ENCODE measurements at regions not wholly inside any gene's neighbourhood (a gene's known extent, or its start where the extent isn't known, plus 50 kb on each side); places are given as distances from the start of the nearest gene placed in this dataset.

- Histone ChIP-seq H3K4ac (ENCODE audit: low read depth, low read length) (no peak overlapping the region), H2BK12ac (ENCODE audit: low read length) (no peak overlapping the region), H3K79me1 (ENCODE audit: low read length) (no peaks in the 10 kb centered on the region), H3K23ac (ENCODE audit: low read length) (no peak overlapping the region), H3K27me3 (ENCODE audit: insufficient read depth, low read length) (no peaks in the 10 kb centered on the region), H2BK120ac (ENCODE audit: insufficient read depth, low read length, poor library complexity) (no peak overlapping the region), H3K4me1 (ENCODE audit: control insufficient read depth in 1 of 2, insufficient read depth in 2 of 2, low read length in 2 of 2) (no peaks in the 10 kb centered on the region), H3K27ac (ENCODE audit: low read depth, low read length) (no peak overlapping the region), H2AFZ (ENCODE audit: insufficient read depth, low read length, poor library complexity) (no peak overlapping the region), H3K9me3 (ENCODE audit: insufficient read depth, low read depth, low read length) (no peaks in the 10 kb centered on the region), H3K79me2 (ENCODE audit: control insufficient read depth, insufficient read depth, low read length, poor library complexity) (no peaks in the 10 kb centered on the region), H2BK5ac (ENCODE audit: low read depth, low read length, poor library complexity) (no peak overlapping the region), H2AK5ac (ENCODE audit: low read length) (no peak overlapping the region), H3K18ac (ENCODE audit: low read length) (no peak overlapping the region), H4K8ac (ENCODE audit: low read depth, low read length) (no peak overlapping the region), H3K36me3 (ENCODE audit: control insufficient read depth in 1 of 2, insufficient read depth in 2 of 2, low read length in 2 of 2) (no peaks in the 10 kb centered on the region), H3K9ac (ENCODE audit: low read length) (no peak overlapping the region), H4K12ac (ENCODE audit: low read depth, low read length) (no peak overlapping the region), H4K91ac (ENCODE audit: low read depth, low read length) (no peak overlapping the region), H3K4me2 (ENCODE audit: low read length) (no peak overlapping the region), H3K14ac (ENCODE audit: low read length) (no peak overlapping the region), H3K4me3 (ENCODE audit: low read depth, low read length) (no peak overlapping the region)
- WGBS (ENCODE audit: extremely low coverage, insufficient coverage, insufficient read length) = no CpG with 5 or more reads among the region's 3 CpGs
- DNase-seq = no peak
Observed at GRCh38 chr5:18972177-18972576, 1015.8 kb downstream of the CDH18 start.

- H3K79me1 ChIP-seq (ENCODE audit: low read length) = no peaks in the 10 kb centered on the region
- no peak overlapping the region for H4K12ac ChIP-seq (ENCODE audit: low read depth, low read length)
- H3K4me3 ChIP-seq (ENCODE audit: low read depth, low read length) = no peak overlapping the region
- WGBS (ENCODE audit: extremely low coverage, insufficient coverage, insufficient read length) = no CpG with 5 or more reads among the region's 5 CpGs
- H3K4ac ChIP-seq (ENCODE audit: low read depth, low read length) = no peak overlapping the region
- no peak overlapping the region for H2BK120ac ChIP-seq (ENCODE audit: insufficient read depth, low read length, poor library complexity)
- H4K8ac ChIP-seq (ENCODE audit: low read depth, low read length) = no peak overlapping the region
- no peak overlapping the region for H3K14ac ChIP-seq (ENCODE audit: low read length)
- H3K9me3 ChIP-seq (ENCODE audit: insufficient read depth, low read depth, low read length) = no peaks in the 10 kb centered on the region
- H3K27ac ChIP-seq (ENCODE audit: low read depth, low read length) = no peak overlapping the region
- DNase-seq = no peak
- H3K9ac ChIP-seq (ENCODE audit: low read length) = no peak overlapping the region
- no peak overlapping the region for H2AK5ac ChIP-seq (ENCODE audit: low read length)
- H3K36me3 ChIP-seq (ENCODE audit: control insufficient read depth in 1 of 2, insufficient read depth in 2 of 2, low read length in 2 of 2) = no peaks in the 10 kb centered on the region
- H3K23ac ChIP-seq (ENCODE audit: low read length) = no peak overlapping the region
- no peak overlapping the region for H2AFZ ChIP-seq (ENCODE audit: insufficient read depth, low read length, poor library complexity)
- H2BK12ac ChIP-seq (ENCODE audit: low read length) = no peak overlapping the region
- H3K4me2 ChIP-seq (ENCODE audit: low read length) = no peak overlapping the region
- H3K79me2 ChIP-seq (ENCODE audit: control insufficient read depth, insufficient read depth, low read length, poor library complexity) = no peaks in the 10 kb centered on the region
- no peak overlapping the region for H2BK5ac ChIP-seq (ENCODE audit: low read depth, low read length, poor library complexity)
- no peak overlapping the region for H3K18ac ChIP-seq (ENCODE audit: low read length)
- no peaks in the 10 kb centered on the region for H3K4me1 ChIP-seq (ENCODE audit: control insufficient read depth in 1 of 2, insufficient read depth in 2 of 2, low read length in 2 of 2)
- H3K27me3 ChIP-seq (ENCODE audit: insufficient read depth, low read length) = no peaks in the 10 kb centered on the region
- no peak overlapping the region for H4K91ac ChIP-seq (ENCODE audit: low read depth, low read length)
Observed at GRCh38 chr5:18975624-18976023, 1012.4 kb downstream of the CDH18 start.

GRCh38 chr5:18977880-18978279 is 1010.1 kb downstream of the CDH18 start:
- no peaks in the 10 kb centered on the region for H3K79me1 ChIP-seq (ENCODE audit: low read length)
- no peak overlapping the region for H3K27ac ChIP-seq (ENCODE audit: low read depth, low read length)
- no peak overlapping the region for H4K12ac ChIP-seq (ENCODE audit: low read depth, low read length)
- H4K8ac ChIP-seq (ENCODE audit: low read depth, low read length) = no peak overlapping the region
- H3K9me3 ChIP-seq (ENCODE audit: insufficient read depth, low read depth, low read length) = no peaks in the 10 kb centered on the region
- H3K36me3 ChIP-seq (ENCODE audit: control insufficient read depth in 1 of 2, insufficient read depth in 2 of 2, low read length in 2 of 2) = no peaks in the 10 kb centered on the region
- no peaks in the 10 kb centered on the region for H3K27me3 ChIP-seq (ENCODE audit: insufficient read depth, low read length)
- DNase-seq = no peak
- no peak overlapping the region for H2BK120ac ChIP-seq (ENCODE audit: insufficient read depth, low read length, poor library complexity)
- no peak overlapping the region for H3K4me3 ChIP-seq (ENCODE audit: low read depth, low read length)
- no peak overlapping the region for H3K14ac ChIP-seq (ENCODE audit: low read length)
- H2AFZ ChIP-seq (ENCODE audit: insufficient read depth, low read length, poor library complexity) = no peak overlapping the region
- no peak overlapping the region for H2BK12ac ChIP-seq (ENCODE audit: low read length)
- no peak overlapping the region for H3K4me2 ChIP-seq (ENCODE audit: low read length)
- H3K9ac ChIP-seq (ENCODE audit: low read length) = no peak overlapping the region
- H3K4me1 ChIP-seq (ENCODE audit: control insufficient read depth in 1 of 2, insufficient read depth in 2 of 2, low read length in 2 of 2) = no peaks in the 10 kb centered on the region
- no peak overlapping the region for H2AK5ac ChIP-seq (ENCODE audit: low read length)
- no peak overlapping the region for H3K4ac ChIP-seq (ENCODE audit: low read depth, low read length)
- H3K79me2 ChIP-seq (ENCODE audit: control insufficient read depth, insufficient read depth, low read length, poor library complexity) = no peaks in the 10 kb centered on the region
- H3K18ac ChIP-seq (ENCODE audit: low read length) = no peak overlapping the region
- H2BK5ac ChIP-seq (ENCODE audit: low read depth, low read length, poor library complexity) = no peak overlapping the region
- H4K91ac ChIP-seq (ENCODE audit: low read depth, low read length) = no peak overlapping the region
- no peak overlapping the region for H3K23ac ChIP-seq (ENCODE audit: low read length)
- no CpG with 5 or more reads among the region's 1 CpG for WGBS (ENCODE audit: extremely low coverage, insufficient coverage, insufficient read length)

- Histone ChIP-seq H3K27ac (ENCODE audit: low read depth, low read length) (no peak overlapping the region), H3K14ac (ENCODE audit: low read length) (no peak overlapping the region)
- WGBS (ENCODE audit: extremely low coverage, insufficient coverage, insufficient read length) = no CpG with 5 or more reads among the region's 6 CpGs
Observed at GRCh38 chr5:18984559-18985080, 1003.4 kb downstream of the CDH18 start.

More at GRCh38 chr5:18984559-18985080, 1003.4 kb downstream of the CDH18 start:
- no peak overlapping the region for H3K4me2 ChIP-seq (ENCODE audit: low read length)
- no peak overlapping the region for H2AK5ac ChIP-seq (ENCODE audit: low read length)
- no peak overlapping the region for H2BK120ac ChIP-seq (ENCODE audit: insufficient read depth, low read length, poor library complexity)
- no peak overlapping the region for H3K4me3 ChIP-seq (ENCODE audit: low read depth, low read length)
- H3K79me2 ChIP-seq (ENCODE audit: control insufficient read depth, insufficient read depth, low read length, poor library complexity) = no peaks in the 10 kb centered on the region
- no peaks in the 10 kb centered on the region for H3K36me3 ChIP-seq (ENCODE audit: control insufficient read depth in 1 of 2, insufficient read depth in 2 of 2, low read length in 2 of 2)
- no peak overlapping the region for H3K18ac ChIP-seq (ENCODE audit: low read length)
- DNase-seq = no peak
- no peak overlapping the region for H3K4ac ChIP-seq (ENCODE audit: low read depth, low read length)
- H3K23ac ChIP-seq (ENCODE audit: low read length) = no peak overlapping the region
- H4K12ac ChIP-seq (ENCODE audit: low read depth, low read length) = no peak overlapping the region
- H3K27me3 ChIP-seq (ENCODE audit: insufficient read depth, low read length) = no peaks in the 10 kb centered on the region
- no peaks in the 10 kb centered on the region for H3K4me1 ChIP-seq (ENCODE audit: control insufficient read depth in 1 of 2, insufficient read depth in 2 of 2, low read length in 2 of 2)
- H2AFZ ChIP-seq (ENCODE audit: insufficient read depth, low read length, poor library complexity) = no peak overlapping the region
- no peak overlapping the region for H4K8ac ChIP-seq (ENCODE audit: low read depth, low read length)
- H4K91ac ChIP-seq (ENCODE audit: low read depth, low read length) = no peak overlapping the region
- H2BK5ac ChIP-seq (ENCODE audit: low read depth, low read length, poor library complexity) = no peak overlapping the region
- no peak overlapping the region for H2BK12ac ChIP-seq (ENCODE audit: low read length)
- H3K9me3 ChIP-seq (ENCODE audit: insufficient read depth, low read depth, low read length) = no peaks in the 10 kb centered on the region
- no peaks in the 10 kb centered on the region for H3K79me1 ChIP-seq (ENCODE audit: low read length)
- H3K9ac ChIP-seq (ENCODE audit: low read length) = no peak overlapping the region

Data from trophoblast cell (in vitro differentiated cells and primary cell).